ENCODE measurements at regions not wholly inside any gene's neighbourhood (a gene's known extent, or its start where the extent isn't known, plus 50 kb on each side); places are given as distances from the start of the nearest gene placed in this dataset.

DNA sequence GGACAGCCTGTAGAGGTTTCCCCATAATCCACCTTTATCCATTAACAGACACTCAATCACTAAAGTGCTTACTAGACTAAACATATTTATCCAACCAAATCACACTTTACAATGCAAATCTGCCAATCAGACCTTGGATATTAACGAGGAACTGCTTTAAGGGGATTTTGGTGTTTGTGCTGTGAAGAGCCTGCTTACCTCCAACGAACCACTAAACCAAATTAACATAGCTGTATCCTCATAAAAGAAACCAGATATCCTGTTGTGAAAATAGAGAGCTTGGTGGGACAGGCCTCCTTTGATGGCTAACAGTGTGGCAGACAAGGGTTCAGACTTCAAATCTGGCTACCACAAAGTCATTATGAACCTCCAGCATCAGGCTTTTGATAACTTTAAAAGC, 252.6 kb upstream of the HAND2 start:
- no peaks in the 10 kb centered on the region for H3K36me3 ChIP-seq (ENCODE audit: insufficient read depth, low read depth, low read length)
- no peak overlapping the region for H3K27ac ChIP-seq (ENCODE audit: low read length)
- no peaks in the 10 kb centered on the region for H3K4me1 ChIP-seq (ENCODE audit: insufficient read depth, low read length)
- peaks cover 13% of the 10 kb centered on the region for H3K9me3 ChIP-seq (ENCODE audit: insufficient read depth, low read depth, low read length)
- no peak overlapping the region for H3K9ac ChIP-seq (ENCODE audit: low read depth, low read length)
- no peak overlapping the region for H3K4me3 ChIP-seq (ENCODE audit: low read length)
- no peaks in the 10 kb centered on the region for H3K27me3 ChIP-seq (ENCODE audit: insufficient read depth, low read length)

DNA sequence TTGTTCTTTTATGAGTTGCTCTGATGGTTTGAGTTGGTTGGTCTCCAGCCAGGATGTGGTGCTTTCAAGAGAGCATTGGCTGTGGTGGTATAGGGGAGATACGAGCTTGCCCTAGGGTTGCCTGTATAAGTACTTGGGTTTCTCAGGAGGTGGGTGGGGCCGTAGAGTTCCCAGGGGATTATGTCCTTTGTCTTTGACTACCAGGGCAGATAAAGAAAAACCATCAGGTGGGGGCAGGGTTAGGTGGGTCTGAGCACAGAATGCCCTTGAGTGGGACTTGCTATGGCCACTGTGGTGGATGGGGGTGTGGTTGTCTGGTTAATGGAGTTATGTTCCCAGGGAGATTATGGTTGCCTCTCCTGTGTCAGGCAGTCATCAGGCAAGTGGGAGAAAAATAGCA, 247.9 kb upstream of the HAND2 start:
- H3K4me3 ChIP-seq (ENCODE audit: low read length) = no peak overlapping the region
- no peaks in the 10 kb centered on the region for H3K36me3 ChIP-seq (ENCODE audit: insufficient read depth, low read depth, low read length)
- no peaks in the 10 kb centered on the region; the same call in 1 of the 2 replicates for H3K9me3 ChIP-seq (ENCODE audit: insufficient read depth, low read depth, low read length)
- H3K4me1 ChIP-seq (ENCODE audit: insufficient read depth, low read length) = no peaks in the 10 kb centered on the region
- H3K27me3 ChIP-seq (ENCODE audit: insufficient read depth, low read length) = no peaks in the 10 kb centered on the region
- no peak overlapping the region for H3K9ac ChIP-seq (ENCODE audit: low read depth, low read length)
- no peak overlapping the region for H3K27ac ChIP-seq (ENCODE audit: low read length)

DNA sequence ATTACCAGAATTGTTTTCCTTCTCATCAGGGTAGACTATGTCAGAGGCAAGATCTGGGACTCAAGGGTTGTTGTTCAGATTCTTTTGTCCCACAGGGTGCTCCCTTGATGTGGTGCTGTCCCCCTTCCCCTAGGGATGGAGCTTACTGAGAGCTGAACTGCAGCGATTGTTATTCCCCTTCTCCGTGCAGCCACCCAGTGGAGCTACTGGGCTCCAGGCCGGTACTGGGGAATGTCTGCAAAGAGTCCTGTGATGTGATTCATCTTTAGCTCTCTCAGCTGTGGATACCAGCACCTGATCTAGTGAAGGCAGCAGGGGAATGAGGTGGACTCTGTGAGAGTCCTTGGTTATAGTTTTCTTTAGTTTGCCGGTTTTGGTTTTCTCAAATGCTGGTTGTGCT, 247.4 kb upstream of the HAND2 start:
- H3K4me1 ChIP-seq (ENCODE audit: insufficient read depth, low read length) = no peaks in the 10 kb centered on the region
- no peaks in the 10 kb centered on the region for H3K27me3 ChIP-seq (ENCODE audit: insufficient read depth, low read length)
- no peak overlapping the region for H3K27ac ChIP-seq (ENCODE audit: low read length)
- no peaks in the 10 kb centered on the region; the same call in 1 of the 2 replicates for H3K9me3 ChIP-seq (ENCODE audit: insufficient read depth, low read depth, low read length)
- H3K4me3 ChIP-seq (ENCODE audit: low read length) = no peak overlapping the region
- H3K36me3 ChIP-seq (ENCODE audit: insufficient read depth, low read depth, low read length) = no peaks in the 10 kb centered on the region
- H3K9ac ChIP-seq (ENCODE audit: low read depth, low read length) = no peak overlapping the region

DNA sequence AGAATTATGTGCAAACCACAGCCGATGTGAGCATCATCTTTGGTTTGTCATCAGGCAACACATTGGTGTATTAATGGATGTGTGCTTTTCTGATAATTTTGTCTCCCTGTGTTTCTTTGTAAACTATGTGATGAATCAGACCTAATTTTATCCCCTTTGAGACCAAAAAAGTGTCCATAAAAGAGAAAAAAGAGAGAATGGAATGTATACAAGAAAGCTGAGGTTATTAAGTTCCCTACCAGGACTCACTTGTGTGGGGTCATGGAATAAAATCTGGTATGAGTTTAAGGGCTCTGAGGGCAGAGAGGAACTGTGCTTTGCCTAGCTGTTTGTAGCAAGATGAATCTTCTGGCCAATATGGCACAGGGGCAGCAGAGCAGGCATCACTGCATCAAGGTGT, 239.5 kb upstream of the HAND2 start:
- Histone ChIP-seq H3K9ac (ENCODE audit: low read depth, low read length) (no peak overlapping the region), H3K4me1 (ENCODE audit: insufficient read depth, low read length) (no peaks in the 10 kb centered on the region), H3K27me3 (ENCODE audit: insufficient read depth, low read length) (no peaks in the 10 kb centered on the region), H3K9me3 (ENCODE audit: insufficient read depth, low read depth, low read length) (no peaks in the 10 kb centered on the region), H3K36me3 (ENCODE audit: insufficient read depth, low read depth, low read length) (no peaks in the 10 kb centered on the region), H3K27ac (ENCODE audit: low read length) (no peak overlapping the region), H3K4me3 (ENCODE audit: low read length) (no peak overlapping the region)

DNA sequence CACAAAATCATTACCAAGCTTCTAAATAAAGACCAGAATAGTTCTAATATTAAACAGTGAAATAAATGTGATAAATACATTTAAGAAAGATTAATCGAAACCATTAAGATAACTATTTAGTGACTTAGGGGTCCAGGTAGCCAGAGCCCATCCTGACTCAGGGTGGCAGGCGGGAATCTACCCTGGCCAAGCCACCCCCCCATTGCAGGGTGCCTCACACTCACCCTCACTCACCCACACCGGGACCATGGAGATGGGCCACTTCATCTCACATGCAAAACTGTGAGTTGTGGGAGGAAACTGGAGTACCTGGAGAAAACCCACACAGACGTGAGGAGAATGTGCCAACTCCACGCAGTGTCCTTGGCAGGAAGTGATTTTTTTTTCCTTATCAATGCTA, 237.6 kb upstream of the HAND2 start:
- Histone ChIP-seq H3K9ac (ENCODE audit: low read depth, low read length) (no peak overlapping the region), H3K9me3 (ENCODE audit: insufficient read depth, low read depth, low read length) (no peaks in the 10 kb centered on the region), H3K4me1 (ENCODE audit: insufficient read depth, low read length) (no peaks in the 10 kb centered on the region), H3K4me3 (ENCODE audit: low read length) (no peak overlapping the region), H3K27ac (ENCODE audit: low read length) (no peak overlapping the region), H3K36me3 (ENCODE audit: insufficient read depth, low read depth, low read length) (no peaks in the 10 kb centered on the region), H3K27me3 (ENCODE audit: insufficient read depth, low read length) (no peaks in the 10 kb centered on the region)

DNA sequence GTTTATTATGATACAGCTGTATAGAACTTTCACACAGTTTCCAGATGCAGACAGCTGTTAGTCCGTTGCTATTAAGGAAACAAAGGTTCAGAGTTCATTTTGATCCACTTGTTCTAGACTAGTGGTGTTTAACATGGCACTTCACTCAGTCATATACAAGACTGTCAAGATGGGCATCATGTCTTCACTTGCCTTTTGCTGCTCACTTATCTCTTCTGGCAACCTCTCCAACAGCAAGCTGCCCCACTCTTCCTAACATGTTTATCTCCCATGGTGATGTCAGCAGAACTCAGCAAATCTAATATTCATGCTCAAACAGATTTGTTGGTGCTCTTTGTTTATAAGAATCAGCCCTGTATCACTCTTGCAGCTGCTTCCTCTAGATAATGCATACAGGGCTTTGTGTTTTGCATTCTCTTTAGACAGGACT, 236.2 kb upstream of the HAND2 start:
- H3K9me3 ChIP-seq (ENCODE audit: insufficient read depth, low read depth, low read length) = no peaks in the 10 kb centered on the region
- H3K36me3 ChIP-seq (ENCODE audit: insufficient read depth, low read depth, low read length) = no peaks in the 10 kb centered on the region
- H3K27ac ChIP-seq (ENCODE audit: low read length) = no peak overlapping the region
- H3K4me1 ChIP-seq (ENCODE audit: insufficient read depth, low read length) = no peaks in the 10 kb centered on the region
- no peak overlapping the region for H3K4me3 ChIP-seq (ENCODE audit: low read length)
- H3K27me3 ChIP-seq (ENCODE audit: insufficient read depth, low read length) = no peaks in the 10 kb centered on the region
- H3K9ac ChIP-seq (ENCODE audit: low read depth, low read length) = no peak overlapping the region

DNA sequence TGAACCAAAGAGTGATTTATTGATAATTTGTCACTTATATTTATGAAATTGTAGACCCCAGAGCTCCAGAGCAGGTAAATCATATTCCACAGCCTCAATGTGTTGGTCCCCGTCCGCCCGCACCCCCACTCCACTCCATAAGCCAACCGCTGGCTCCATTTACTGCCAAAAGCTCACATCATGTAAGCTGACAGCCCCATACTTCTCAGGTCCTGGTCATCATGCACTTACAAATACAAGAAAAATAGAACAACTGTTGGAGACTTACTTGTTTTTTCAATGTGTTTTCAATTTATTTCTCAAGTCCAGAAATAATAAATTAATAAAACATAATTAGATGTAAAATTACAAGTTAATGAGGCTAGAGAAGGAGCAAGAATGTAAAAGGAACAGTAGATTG, 235.7 kb upstream of the HAND2 start:
- no peak overlapping the region for H3K4me3 ChIP-seq (ENCODE audit: low read length)
- no peaks in the 10 kb centered on the region for H3K36me3 ChIP-seq (ENCODE audit: insufficient read depth, low read depth, low read length)
- H3K4me1 ChIP-seq (ENCODE audit: insufficient read depth, low read length) = no peaks in the 10 kb centered on the region
- H3K9me3 ChIP-seq (ENCODE audit: insufficient read depth, low read depth, low read length) = no peaks in the 10 kb centered on the region
- H3K9ac ChIP-seq (ENCODE audit: low read depth, low read length) = no peak overlapping the region
- H3K27me3 ChIP-seq (ENCODE audit: insufficient read depth, low read length) = no peaks in the 10 kb centered on the region
- H3K27ac ChIP-seq (ENCODE audit: low read length) = no peak overlapping the region

DNA sequence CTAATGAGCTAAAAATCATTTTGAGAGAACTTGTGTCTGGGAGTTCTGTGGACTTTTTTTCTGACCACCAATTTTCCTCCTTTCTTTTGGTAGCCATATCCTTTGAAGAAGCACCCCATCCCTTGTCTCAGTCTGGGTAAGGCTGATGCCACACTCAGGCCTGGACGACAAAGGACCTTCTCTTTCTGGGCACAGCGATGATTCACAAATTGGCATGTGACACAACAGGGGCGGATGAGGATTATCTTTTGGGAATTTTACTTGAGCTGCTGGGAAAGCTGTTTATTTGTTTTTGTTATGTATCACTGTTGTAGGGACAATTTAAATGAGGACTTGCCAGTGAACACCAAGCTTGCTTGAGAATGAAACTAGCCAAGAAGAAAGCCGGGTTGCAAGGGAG, 233.4 kb upstream of the HAND2 start:
- no peaks in the 10 kb centered on the region for H3K4me1 ChIP-seq (ENCODE audit: insufficient read depth, low read length)
- no peaks in the 10 kb centered on the region for H3K9me3 ChIP-seq (ENCODE audit: insufficient read depth, low read depth, low read length)
- no peaks in the 10 kb centered on the region for H3K27me3 ChIP-seq (ENCODE audit: insufficient read depth, low read length)
- H3K4me3 ChIP-seq (ENCODE audit: low read length) = no peak overlapping the region
- no peaks in the 10 kb centered on the region for H3K36me3 ChIP-seq (ENCODE audit: insufficient read depth, low read depth, low read length)
- no peak overlapping the region for H3K27ac ChIP-seq (ENCODE audit: low read length)
- H3K9ac ChIP-seq (ENCODE audit: low read depth, low read length) = no peak overlapping the region

DNA sequence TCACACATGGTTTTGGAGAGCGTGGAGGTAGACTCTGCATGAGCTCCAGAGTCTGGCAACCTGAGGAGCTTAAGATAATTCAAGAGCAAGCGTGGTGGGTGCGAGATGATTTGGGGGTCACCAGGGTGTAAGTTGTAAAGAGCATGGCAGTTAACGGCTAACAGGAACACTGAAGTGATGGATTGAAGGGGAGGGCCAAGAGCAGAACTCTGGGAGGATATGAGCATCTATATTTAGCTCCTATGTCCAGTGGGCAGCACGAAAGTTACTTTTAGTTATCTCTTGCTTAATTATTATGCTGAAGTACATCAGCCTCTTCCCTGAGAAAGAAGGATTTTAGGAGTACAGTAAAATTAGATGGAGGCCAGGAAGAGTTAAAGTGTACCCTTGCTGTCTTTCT, 231.9 kb upstream of the HAND2 start:
- Histone ChIP-seq H3K36me3 (ENCODE audit: insufficient read depth, low read depth, low read length) (no peaks in the 10 kb centered on the region), H3K27me3 (ENCODE audit: insufficient read depth, low read length) (no peaks in the 10 kb centered on the region), H3K4me1 (ENCODE audit: insufficient read depth, low read length) (no peaks in the 10 kb centered on the region), H3K9me3 (ENCODE audit: insufficient read depth, low read depth, low read length) (no peaks in the 10 kb centered on the region), H3K4me3 (ENCODE audit: low read length) (no peak overlapping the region), H3K27ac (ENCODE audit: low read length) (no peak overlapping the region), H3K9ac (ENCODE audit: low read depth, low read length) (no peak overlapping the region)

DNA sequence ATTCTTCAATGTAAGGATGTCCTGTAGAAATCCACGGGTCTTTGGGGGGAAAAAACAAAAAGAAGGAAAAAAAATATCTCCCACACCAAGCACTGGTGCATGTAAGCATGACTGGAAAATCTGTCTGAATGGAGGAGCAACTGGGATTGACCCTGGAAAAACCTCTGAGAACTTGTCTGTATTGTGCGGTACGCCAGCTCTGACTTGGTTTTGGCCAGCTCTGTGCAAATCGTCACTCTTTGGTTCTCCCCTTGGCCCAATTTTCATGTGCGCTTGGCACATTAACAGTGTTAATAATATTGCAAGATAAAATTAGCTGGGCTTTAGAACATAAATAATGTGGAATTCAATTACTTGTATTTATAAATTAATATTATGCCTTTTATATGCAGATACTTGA, 231.2 kb upstream of the HAND2 start:
- no peak overlapping the region for H3K27ac ChIP-seq (ENCODE audit: low read length)
- no peak overlapping the region for H3K9ac ChIP-seq (ENCODE audit: low read depth, low read length)
- no peaks in the 10 kb centered on the region for H3K36me3 ChIP-seq (ENCODE audit: insufficient read depth, low read depth, low read length)
- no peaks in the 10 kb centered on the region for H3K4me1 ChIP-seq (ENCODE audit: insufficient read depth, low read length)
- H3K27me3 ChIP-seq (ENCODE audit: insufficient read depth, low read length) = no peaks in the 10 kb centered on the region
- no peak overlapping the region for H3K4me3 ChIP-seq (ENCODE audit: low read length)
- H3K9me3 ChIP-seq (ENCODE audit: insufficient read depth, low read depth, low read length) = no peaks in the 10 kb centered on the region

DNA sequence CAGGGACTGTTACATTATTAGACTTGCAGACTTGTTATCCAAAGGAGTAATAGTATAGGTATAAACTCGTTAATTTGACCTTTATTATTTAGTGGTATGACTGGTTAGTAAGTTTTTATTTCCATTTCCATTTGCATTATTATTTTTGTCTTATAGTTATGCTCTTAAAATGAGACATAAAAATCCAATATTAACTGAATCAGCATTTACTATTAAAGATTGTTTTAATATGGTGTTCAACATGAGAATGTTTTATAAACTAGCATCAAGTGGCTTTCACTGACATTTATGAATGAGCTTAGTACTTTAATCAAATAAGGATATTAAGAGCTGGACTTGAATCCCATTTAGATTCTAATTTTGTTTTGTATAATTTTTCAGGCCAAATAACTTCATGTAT, 228.1 kb upstream of the HAND2 start:
- Histone ChIP-seq H3K27ac (ENCODE audit: low read length) (no peak overlapping the region), H3K27me3 (ENCODE audit: insufficient read depth, low read length) (no peaks in the 10 kb centered on the region), H3K9me3 (ENCODE audit: insufficient read depth, low read depth, low read length) (no peaks in the 10 kb centered on the region), H3K9ac (ENCODE audit: low read depth, low read length) (no peak overlapping the region), H3K36me3 (ENCODE audit: insufficient read depth, low read depth, low read length) (no peaks in the 10 kb centered on the region), H3K4me3 (ENCODE audit: low read length) (no peak overlapping the region), H3K4me1 (ENCODE audit: insufficient read depth, low read length) (no peaks in the 10 kb centered on the region)

DNA sequence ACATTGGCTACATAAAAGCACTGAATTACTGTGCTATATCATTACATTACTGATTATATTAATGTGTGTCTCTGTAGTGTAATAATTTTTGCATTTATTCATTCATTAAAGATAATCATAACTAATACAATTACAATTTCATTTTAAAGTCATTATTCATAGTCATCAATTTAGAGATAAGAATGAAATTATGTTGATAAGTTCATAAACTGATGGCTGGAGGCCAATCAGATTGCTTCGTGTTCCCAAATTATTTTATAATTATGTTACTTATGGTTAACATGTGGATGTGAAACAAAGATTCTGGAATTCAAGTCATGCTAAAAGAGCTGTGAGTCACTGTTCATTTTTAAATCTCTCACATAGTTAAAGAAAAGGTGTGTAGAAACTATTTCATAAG, 223.4 kb upstream of the HAND2 start:
- Histone ChIP-seq H3K4me3 (ENCODE audit: low read length) (no peak overlapping the region), H3K27me3 (ENCODE audit: insufficient read depth, low read length) (no peaks in the 10 kb centered on the region), H3K9me3 (ENCODE audit: insufficient read depth, low read depth, low read length) (no peaks in the 10 kb centered on the region), H3K9ac (ENCODE audit: low read depth, low read length) (no peak overlapping the region), H3K36me3 (ENCODE audit: insufficient read depth, low read depth, low read length) (no peaks in the 10 kb centered on the region), H3K4me1 (ENCODE audit: insufficient read depth, low read length) (no peaks in the 10 kb centered on the region), H3K27ac (ENCODE audit: low read length) (no peak overlapping the region)
